HG03521 (cell line): ENCODE measurements at regions not wholly inside any gene's neighbourhood (a gene's known extent, or its start where the extent isn't known, plus 50 kb on each side); places are given as distances from the start of the nearest gene placed in this dataset.
"Not testable (repeated sequence)": the region's sequence is repeated elsewhere in the genome, so short reads cannot be mapped to it uniquely, and the experiment has no call there.

Source experiments
- ATAC-seq: cut with Tn5 transposase; IDR thresholded peaks from one replicate; pipeline ENCODE4 v1.9.1; 2021; ENCODE audit warnings: mild to moderate bottlenecking, moderate library complexity; ENCODE audit not compliant: unreplicated experiment

DNA sequence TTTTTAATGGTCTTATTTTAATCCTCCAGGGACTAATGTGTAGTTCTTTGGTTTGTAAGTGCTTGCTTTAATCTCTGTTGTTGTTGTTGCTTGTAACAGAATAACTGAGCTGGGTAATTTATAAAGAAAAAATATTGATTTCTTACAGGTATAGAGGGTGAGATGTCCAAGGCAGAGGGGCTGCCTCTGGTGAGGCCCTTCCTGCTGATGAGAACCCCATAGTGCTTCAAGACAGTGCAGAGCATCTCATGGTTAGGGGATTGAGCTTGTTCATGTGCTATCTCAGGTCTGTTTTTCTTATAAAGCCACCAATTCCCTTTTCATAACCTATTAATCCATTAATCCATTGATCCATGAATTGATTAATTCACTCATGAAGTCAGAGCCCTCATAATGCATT lies 516.3 kb upstream of the KCND2 start:
- no peak for ATAC-seq

DNA sequence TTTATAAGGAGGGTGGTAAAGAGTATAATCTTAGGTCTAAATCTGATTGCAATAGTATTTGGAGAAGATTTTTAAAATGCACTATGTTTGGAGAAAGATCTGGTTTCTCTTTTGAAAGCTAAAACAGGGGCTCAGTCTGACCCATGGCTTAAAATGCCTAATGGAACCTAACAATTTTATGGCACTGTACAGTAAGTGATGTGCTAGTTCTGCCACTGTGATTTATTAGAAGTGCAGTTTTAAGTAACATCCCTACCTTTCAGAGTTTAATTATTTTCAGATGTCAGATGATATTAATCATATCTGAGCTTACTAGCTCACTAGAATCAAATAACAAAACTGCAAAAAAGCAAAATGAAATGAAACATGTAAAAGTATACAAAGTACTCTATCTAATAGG lies 514.7 kb upstream of the KCND2 start:
- no peak for ATAC-seq

DNA sequence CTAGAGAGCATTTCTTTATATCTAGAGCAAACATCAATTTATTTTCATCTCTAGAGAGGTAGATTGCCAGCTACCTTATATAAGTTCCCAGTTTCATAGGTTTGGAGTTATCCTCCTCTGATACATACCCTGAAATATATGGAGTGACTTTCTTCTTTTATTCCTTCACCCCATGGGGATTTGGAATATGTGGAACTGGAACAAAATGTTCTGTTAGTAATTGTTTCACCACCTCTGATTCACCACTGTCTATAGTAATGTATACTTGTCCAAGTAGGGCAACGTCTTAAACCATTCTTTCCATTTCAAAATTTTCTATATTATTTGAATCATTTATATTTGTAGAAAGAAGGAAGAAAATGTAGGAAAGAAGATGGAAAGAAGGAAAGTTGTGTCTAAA lies 511.2 kb upstream of the KCND2 start:
- no peak for ATAC-seq

DNA sequence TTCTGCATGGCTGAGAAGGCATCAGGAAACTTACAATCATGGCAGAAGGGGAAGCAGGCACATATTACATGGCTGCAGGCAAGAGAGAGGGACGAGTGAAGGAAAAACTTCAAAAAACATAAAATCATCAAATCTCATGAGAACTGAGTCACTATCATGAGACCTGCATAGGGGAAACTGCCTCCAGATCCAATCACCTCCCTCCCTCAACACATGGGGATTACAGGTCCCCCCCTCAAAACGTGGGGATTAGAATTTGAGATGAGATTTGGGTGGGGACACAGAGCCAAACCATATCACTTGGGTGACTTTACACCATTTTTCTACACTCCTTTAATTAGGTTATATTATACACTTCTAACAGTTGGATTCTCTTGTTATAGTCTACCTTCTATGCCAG lies 490.7 kb upstream of the KCND2 start:
- ATAC-seq, result no peak

DNA sequence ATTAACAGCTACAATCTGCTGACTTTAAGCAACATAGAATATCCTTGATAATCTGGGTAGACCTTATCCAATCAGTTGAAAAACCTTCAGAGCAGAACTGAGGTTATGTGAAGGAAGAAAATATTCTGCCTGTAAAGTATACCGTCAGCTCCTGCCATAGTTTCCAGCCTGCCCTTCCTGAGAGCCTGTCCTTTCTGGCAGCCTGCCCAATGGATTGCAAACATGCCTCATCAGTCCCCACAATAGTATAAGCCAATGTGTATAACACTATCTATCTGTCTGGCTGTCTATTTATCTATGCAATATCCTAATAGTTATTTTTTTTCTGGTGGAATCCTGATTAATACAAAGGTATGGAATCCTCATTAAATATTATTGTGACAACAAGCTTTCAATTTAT lies 489.2 kb upstream of the KCND2 start:
- no peak for ATAC-seq

DNA sequence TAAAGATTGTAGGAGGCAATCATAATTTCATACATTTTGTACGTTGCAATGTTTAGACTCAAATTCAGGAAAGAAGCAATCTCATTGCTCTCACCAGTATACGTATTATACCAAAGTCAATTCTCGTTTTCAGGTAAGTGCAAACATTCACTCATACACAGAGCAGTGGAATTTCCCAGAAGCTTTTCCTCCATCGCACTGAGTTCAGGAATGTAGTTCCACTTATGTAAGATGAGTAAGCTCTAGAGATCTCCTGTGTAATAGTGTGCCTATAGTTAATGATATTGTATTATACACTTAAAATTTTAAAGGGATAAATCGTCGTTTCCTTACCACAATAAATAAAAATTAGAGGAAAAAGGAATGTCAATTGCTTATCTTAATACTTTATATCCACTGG lies 470.8 kb upstream of the KCND2 start:
- ATAC-seq, result no peak

DNA sequence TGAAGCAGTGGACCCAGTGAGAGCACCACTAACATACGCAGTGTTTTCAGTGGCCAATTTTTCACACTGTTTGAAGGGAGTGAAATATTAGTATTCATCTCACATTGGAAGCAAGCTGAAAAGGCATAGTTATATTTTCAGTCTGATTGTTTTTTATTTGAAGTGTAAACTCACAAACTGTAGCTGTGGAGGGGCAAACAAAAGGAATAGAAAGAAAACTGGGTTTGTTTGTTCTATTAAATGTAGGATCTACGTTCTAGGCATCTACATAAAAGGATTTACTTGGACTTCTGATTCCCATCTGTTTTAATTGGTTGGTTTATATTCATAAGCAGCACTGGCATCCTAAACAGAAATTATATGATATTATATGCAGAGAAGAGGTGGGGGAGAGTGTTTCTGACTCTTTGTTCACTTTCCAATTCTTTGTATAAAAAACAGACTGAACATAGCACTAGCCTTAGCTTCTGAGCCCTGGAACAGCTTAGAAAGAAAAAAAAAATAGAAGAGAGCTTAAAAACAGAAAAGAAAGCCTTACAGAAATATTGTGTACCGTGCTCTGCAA lies 447.8 kb upstream of the KCND2 start:
- no peak for ATAC-seq

DNA sequence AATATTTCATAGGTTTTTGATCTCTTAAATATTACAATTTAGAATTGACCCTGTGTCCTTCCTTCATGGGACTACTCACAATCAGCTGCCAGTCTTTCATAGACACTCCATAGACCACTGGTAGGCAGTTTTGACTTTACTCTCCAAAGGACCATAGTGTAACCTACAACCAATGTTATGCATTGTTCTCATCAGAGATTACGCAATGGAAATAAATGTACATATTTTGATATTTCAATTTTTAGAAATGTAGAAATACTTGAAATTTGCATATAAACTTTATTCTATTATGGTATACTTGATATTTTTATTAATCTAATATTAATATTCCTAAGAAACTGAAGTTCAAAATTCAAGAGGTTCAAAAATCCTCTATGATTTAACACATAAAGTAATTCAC lies 446.4 kb upstream of the KCND2 start:
- no peak for ATAC-seq

DNA sequence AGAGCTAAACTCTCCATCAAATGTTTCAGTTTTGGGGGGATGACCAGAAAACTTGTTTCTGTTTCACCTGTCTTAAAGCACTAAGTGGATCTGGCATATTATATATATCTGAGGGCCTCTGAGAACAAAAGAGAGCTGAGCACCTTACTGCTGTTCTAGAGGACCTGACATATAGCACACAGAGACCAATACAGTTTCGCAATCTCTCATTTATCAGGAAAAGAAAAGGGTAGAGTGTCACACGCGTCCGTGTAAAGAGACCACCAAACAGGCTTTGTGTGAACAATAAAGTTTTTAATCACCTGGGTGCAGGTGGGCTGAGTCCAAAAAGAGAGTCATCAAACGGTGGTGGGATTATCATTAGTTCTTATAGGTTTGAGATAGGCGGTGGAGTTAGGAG lies 434.5 kb upstream of the KCND2 start:
- ATAC-seq, result no peak

DNA sequence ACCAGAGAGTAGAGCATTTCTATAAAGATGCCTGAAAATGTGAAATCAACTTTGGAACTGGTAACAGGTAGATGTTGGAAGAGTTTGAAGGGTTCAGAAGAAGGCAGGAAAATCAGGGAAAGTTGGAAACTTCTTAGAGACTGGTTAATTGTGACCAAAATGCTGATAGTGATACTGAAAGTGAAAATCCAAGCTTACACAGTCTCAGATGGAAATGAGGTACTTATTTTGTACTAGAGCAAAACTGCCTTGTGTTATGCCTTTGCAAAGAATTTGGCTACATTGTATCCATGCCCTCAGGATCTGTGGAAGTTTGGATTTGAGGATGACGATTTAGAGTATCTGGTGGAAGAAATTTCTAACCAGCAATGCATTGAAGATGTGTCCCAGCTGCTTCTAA lies 430.6 kb upstream of the KCND2 start:
- no peak for ATAC-seq

DNA sequence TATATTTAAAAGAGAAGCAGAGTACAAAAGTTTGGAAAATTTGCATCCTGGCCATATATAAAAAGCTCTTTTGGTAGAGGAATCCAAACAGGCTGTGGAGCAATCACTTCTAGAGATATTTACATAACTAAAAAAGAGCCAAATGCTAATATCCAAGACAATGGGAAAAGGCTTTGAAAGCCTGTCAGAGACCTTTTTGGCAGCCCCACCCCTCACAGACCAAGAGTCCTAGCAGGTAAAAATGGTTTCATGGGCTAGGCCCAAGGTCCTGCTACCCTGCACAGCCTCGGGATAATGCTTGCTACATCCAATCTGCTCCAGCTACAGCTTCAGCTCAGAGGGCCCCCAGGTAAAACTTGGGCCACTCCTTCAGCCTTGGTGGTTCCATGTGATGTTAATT lies 430.2 kb upstream of the KCND2 start:
- ATAC-seq, result no peak

DNA sequence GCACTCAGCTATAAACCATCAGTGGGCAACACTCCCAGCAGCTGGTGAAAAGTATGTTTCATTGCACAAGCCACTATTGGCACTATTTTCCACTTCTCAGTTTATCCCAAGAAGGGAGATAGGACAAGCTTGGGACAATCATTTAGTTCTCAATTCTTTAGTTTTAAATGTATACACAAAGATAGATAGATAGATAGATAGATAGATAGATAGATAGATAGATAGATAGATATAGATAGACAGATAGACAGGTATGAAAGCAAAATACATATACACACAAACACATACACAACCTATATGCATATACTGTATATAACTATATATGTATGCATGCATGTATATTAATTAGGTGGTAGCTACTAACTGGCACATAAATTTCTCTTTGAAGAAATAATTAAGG lies 411.6 kb upstream of the KCND2 start:
- no peak for ATAC-seq

DNA sequence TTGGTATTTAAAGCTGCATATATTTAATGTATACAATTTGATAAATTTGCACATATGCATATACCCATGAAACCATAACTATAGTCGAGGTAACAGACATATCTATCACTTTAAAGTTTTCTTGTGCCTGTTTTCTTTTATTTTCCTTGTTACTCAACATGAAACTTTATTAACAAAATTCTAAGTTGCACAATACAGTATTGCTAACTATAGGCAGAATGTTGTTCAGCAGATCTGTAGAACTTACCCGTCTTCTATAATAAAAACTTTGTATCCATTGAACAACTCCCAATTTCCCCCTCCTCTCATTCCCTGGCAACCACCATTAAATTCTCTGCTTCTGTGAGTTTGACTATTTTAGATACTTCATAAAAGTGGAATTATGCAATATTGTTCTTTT lies 404.6 kb upstream of the KCND2 start:
- ATAC-seq, result no peak

DNA sequence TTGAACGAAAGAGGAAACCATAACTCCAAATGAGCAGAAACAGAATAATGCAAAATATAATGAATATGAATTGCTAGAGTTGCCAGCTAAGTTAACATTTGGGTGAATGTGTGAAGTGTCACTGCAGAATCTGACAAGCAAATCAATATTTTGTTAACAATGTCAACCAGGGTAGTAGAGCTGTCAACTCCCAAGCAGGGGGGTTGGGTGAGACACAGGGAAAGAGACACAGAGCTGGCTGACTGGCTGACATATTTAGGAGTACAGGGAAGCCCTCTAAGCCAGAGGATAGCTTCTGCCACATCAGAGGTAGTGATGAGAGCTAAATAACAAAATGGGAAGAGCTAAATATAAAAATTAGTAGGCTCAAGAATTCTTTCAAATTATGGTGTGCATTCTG lies 393.1 kb upstream of the KCND2 start:
- no peak for ATAC-seq

DNA sequence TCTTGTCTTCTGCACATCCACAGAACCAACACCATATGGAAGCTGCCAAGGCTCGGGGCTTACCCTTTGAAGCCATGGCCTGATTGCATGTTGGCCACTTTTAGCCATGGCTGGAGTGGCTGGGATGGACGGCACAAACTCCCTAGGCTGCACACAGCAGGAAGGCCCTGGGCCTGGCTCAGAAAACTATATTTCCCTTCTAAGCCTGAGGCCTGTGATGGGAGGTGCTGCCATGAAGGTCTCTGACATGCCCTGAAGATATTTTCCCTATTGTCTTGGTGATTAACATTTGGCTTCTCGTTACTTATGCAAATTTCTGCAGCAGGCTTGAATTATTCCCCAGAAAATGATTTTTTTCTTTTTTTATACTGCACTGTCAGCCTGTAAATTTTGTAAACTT lies 387.0 kb upstream of the KCND2 start:
- ATAC-seq, result no peak

DNA sequence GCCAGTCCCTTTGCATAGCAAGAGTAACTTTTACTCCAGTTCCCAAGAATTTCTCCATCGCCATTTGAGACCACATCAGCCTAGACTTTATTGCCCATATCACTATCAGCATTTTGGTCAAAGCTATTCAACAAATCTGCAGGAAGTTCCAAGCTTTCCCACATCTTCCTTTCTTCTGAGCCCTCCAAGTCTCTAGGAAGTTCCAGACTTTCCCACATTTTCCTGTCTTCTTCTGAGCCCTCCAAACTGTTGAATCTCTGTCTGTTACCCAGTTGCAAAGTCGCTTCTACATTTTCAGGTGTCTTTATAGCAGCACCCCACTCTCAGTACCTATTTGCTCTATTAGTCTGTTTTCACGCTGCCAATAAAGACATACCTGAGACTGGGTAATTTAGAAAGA lies 386.4 kb upstream of the KCND2 start:
- ATAC-seq, result not testable (repeated sequence)

DNA sequence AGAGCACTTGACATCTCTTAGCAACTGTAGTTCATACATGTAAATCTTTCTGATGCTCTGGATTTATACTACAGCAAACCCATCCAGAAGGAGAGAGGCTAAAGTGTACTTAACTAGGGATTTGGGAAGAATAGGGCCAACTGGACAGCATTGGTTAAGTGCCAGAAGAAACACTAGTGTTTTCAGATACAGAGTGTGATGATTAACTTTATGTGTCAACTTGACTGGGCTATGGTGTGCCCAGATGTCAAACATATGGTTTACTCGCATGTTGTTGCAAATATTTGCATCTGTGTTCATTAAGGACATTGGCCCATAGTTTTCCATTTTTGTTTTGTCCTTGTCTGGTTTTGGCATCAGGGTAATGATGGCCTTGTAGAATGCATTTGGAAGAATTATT lies 384.7 kb upstream of the KCND2 start:
- no peak for ATAC-seq

DNA sequence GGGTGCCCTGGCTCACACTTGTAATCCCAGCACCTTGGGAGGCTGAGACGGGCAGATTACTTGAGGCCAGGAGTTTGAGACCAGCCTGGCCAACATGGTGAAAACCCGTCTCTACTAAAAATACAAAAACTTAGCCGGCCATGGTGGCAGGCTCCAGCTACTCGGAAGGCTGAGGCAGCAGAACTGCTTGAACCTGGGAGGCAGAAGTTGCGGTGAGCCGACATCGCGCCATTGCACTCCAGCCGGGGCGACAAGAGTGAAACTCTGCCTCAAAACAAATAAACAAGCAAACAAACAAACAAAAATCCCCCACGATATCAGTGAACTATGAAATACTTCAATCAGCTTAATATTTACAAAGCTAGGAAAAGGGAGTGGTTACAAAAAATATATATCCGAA lies 382.3 kb upstream of the KCND2 start:
- ATAC-seq, result no peak

DNA sequence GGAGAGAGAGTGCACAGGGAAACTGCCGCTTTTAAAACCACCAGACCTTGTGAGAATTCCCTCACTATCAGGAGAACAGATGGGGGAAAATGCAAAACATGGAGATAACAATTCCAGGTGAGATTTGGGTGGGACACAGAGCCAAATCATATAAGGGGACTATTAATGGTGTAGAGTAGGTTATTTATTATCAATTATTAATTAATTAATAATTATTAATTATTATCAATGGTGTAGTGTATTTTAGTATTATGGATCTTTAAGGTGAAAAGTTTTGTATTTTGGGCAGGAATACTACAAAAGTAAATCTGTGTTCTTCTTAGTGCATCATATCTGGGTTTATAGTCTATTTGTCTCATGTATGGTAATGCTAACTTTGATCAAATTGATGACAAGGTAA lies 377.7 kb upstream of the KCND2 start:
- no peak for ATAC-seq

DNA sequence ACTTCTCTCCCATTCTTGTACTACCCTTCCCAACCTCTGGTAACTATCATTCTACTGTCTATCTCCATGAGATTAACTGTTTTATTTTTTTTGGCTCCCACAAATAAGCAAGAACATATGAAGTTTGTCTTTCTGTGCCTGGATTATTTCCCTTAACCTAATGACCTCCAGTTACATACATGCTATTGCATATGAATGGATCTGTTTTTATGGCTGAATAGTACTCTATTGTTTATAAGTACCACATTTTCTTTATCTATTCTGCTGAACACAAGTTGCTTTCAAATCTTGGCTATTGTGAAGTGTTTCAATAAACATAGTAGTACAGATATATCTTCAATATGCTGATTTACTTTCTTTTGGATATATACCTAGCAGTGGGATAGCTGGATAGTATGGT lies 376.6 kb upstream of the KCND2 start:
- ATAC-seq, result no peak

DNA sequence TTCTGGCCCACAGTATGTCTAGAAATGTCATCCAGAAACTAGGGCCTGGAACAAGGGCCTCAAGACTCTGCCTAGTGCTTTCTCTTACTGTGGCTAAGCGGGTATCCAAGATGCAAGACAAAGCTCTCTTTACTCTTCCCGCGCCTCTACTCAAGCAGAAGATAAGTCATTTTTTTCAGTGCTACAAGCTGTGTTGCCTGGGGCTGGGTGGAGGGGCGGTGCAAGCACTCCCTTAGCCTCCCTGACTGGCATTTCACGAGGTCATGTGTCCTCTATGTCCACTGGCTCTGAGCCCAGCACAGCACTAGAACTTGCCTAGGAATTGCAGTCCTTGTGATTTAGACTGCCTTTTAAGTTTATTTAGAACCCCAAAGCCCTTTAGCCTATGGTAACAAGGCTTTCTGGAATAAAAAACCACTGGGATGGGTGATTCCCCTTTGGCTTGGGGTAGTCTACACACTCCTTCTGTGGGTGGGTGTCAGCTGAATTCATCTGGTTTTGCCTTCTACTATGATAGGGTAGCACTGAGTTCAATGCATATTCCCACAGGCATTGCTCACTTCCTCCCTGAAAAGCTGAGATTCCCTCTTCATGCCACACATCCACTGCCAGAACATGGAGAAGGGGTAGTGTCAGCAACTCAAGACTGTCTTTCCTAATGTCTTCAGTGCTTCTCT lies 371.8 kb upstream of the KCND2 start:
- no peak for ATAC-seq

DNA sequence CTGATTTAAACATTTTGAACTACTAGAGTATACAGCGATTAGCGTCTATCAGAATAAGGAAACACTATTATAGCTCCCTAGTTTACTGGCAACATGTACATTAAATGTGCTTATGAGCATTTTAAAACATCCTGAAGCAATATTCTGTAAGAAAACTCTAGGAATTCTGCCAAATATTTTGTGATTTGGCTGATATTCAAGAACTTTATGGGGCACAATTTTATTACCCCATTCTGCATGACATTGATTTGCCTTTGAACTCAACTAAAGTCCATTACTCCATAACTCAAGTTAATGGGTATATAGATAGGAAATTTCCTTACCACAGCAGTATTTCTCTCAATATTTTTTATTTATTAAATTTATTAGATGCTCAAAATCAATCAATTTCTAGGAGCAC lies 369.9 kb upstream of the KCND2 start:
- no peak for ATAC-seq

DNA sequence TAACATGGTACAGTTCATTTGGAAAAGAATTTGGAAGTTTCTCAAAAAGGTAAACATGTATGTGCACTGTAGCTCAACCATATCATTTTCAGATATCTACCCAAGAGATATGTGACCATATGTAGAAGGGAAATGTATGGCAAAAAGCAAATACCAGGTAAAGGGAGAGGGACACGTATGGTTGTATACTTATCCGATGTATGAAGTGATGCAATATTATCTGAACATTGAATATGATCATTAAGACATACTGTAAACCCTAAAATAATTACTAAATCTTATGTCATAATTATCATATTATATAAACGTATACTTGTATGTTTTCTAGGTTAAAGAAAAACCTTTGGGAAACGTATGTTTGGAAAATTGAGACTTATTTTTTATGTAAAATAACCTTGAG lies 367.5 kb upstream of the KCND2 start:
- ATAC-seq, result no peak
